ENCODE measurements at regions not wholly inside any gene's neighbourhood (a gene's known extent, or its start where the extent isn't known, plus 50 kb on each side); places are given as distances from the start of the nearest gene placed in this dataset.

DNA sequence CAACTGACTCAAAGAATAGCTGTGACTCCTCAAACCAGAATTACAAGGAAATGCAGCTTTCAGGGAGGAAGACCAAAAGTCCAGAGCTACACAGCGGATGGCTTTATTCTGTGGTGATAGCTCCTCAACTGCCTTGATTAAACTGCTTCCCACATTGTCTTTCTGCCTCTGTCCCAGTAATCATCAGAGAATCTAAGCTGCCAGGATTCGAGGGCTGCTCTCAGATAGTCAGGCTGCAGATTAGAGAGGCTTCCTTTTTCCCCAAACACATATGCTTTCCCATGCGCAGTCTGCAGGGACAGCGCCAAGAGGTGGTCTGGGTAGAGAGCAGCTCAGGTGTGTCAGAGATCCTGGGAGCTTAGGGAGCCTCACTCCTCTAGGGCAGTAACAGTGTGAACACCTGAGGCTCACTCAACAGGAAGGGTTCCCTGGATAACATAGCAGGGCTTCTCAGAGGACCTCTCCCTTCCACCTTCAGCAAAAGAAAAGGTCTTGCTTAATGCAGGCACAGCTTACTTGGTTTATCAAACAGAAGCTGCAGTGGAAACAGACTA, 439.9 kb upstream of the TLE4 start:
- H3K36me3 ChIP-seq, result no peaks in the 10 kb centered on the region
- TF ChIP-seq POLR2AphosphoS5 (IDR thresholded peaks at IDR 0.05), result no peak
- no peak for TF ChIP-seq POLR2A (IDR thresholded peaks at IDR 0.05)
- no peak for TF ChIP-seq EP300 (IDR thresholded peaks at IDR 0.05)
- intact Hi-C loops (cut with DNase I; ENCODE audit: low total_unique reads), result no loop called here
- 63 to 82% (median 70%) methylated on average over 4 of the region's 4 CpGs for WGBS, 5 donors
- no peaks in the 10 kb centered on the region for H3K27me3 ChIP-seq
- no peak overlapping the region for H3K4me3 ChIP-seq
- no peak overlapping the region for H3K27ac ChIP-seq
- DNase-seq, result no peak
- no peaks in the 10 kb centered on the region for H3K9me3 ChIP-seq
- H3K4me1 ChIP-seq, result peaks cover 0 to 4% (median 0%) of the 10 kb centered on the region in 4 donors

DNA sequence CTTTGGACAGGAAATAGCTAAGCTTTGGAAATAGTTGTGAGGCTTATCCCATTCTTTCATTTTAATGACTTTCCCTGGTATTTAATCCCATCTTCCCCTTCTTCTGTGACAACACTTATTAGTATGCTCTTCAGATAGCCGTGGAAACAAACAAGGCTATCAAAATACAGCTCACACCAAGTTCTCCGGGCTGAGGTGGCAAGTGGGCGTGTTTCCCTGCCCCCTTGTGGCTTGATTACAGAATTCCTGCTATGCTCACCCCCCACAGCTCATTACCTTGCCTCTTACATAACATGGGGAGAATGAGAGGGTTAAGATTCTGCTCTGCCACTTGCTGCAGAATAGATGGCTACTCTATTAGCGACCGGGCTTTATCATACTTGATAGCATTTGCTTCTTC, 437.1 kb upstream of the TLE4 start:
- intact Hi-C loops (cut with DNase I; ENCODE audit: low total_unique reads), result no loop called here
- no peak for DNase-seq
- no peak for TF ChIP-seq EP300 (IDR thresholded peaks at IDR 0.05)
- Histone ChIP-seq H3K27me3 (no peaks in the 10 kb centered on the region), H3K4me1 (peaks cover 0 to 4% (median 0%) of the 10 kb centered on the region in 4 donors), H3K36me3 (no peaks in the 10 kb centered on the region), H3K27ac (no peak overlapping the region), H3K4me3 (no peak overlapping the region), H3K9me3 (no peaks in the 10 kb centered on the region)
- WGBS, 5 donors, result 54 to 68% (median 59%) methylated on average over 5 of the region's 5 CpGs

DNA sequence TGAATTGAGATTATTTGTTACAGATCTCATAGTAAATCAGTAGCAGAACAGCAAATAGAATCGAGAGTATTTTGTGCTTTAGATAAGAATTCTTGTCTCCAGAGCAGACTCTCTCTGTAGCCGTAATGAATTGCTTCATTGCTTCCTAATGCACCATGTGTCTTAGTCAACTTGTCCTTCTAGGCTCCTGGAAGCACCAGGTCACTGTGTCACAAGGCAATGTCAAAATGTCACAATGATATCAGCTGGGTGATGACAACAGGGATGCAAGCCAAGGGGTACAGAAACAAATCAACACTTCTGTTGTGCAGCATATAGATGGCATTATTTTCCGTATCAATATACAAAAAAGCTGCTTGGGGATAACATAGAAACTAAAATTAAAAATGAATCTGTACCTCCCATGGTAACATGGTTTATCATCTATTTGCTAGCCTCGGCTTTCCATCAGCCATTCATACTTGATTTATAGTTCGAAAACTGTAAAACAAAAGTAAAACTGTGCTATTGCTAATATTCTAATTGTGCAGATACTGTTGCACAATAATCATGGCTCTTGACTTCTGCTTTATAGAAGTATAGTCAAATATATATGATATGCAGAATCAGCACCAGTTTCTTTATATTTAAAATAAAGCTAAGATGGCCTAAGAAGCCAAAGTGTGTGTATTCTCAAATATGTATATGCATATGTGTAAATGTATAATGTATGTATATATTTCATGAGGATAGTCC, 435.9 kb upstream of the TLE4 start:
- Histone ChIP-seq H3K9me3 (no peaks in the 10 kb centered on the region), H3K27me3 (no peaks in the 10 kb centered on the region), H3K4me3 (no peak overlapping the region), H3K36me3 (no peaks in the 10 kb centered on the region), H3K4me1 (no peaks in the 10 kb centered on the region), H3K27ac (no peak overlapping the region)
- intact Hi-C loops (cut with DNase I; ENCODE audit: low total_unique reads), result no loop called here
- 82 to 90% (median 87%) methylated on average over 5 of the region's 5 CpGs for WGBS, 5 donors
- DNase-seq, result no peak
- TF ChIP-seq POLR2AphosphoS5 (IDR thresholded peaks at IDR 0.05), result no peak
- TF ChIP-seq EP300 (IDR thresholded peaks at IDR 0.05), result no peak
- TF ChIP-seq, protein P1, sequence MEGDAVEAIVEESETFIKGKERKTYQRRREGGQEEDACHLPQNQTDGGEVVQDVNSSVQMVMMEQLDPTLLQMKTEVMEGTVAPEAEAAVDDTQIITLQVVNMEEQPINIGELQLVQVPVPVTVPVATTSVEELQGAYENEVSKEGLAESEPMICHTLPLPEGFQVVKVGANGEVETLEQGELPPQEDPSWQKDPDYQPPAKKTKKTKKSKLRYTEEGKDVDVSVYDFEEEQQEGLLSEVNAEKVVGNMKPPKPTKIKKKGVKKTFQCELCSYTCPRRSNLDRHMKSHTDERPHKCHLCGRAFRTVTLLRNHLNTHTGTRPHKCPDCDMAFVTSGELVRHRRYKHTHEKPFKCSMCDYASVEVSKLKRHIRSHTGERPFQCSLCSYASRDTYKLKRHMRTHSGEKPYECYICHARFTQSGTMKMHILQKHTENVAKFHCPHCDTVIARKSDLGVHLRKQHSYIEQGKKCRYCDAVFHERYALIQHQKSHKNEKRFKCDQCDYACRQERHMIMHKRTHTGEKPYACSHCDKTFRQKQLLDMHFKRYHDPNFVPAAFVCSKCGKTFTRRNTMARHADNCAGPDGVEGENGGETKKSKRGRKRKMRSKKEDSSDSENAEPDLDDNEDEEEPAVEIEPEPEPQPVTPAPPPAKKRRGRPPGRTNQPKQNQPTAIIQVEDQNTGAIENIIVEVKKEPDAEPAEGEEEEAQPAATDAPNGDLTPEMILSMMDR (IDR thresholded peaks at IDR 0.05), result no peak
- TF ChIP-seq POLR2A (IDR thresholded peaks at IDR 0.05), result no peak

DNA sequence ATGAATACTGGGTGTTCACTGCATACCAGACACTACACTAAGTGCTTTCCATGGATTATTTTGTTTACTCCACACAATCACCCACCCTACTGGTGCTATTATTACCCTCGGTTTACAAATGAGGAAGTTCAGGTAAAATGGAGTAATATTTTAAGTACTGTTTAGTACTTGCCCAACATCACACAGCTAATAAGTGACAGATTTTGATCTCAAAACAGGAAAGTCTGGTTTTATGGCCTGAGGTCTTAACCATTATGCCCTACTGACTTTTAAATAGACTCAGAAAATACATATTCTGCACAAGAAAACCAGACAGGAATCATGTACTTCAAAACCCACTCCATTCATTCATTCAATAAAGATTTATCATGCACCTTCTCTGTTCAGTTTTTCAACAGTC, 431.0 kb upstream of the TLE4 start:
- Histone ChIP-seq H3K36me3 (no peaks in the 10 kb centered on the region), H3K27ac (no peak overlapping the region), H3K9me3 (no peaks in the 10 kb centered on the region), H3K27me3 (no peaks in the 10 kb centered on the region), H3K4me3 (no peak overlapping the region), H3K4me1 (no peaks in the 10 kb centered on the region)
- no peak for TF ChIP-seq POLR2AphosphoS5 (IDR thresholded peaks at IDR 0.05)
- TF ChIP-seq, protein P1 (IDR thresholded peaks at IDR 0.05), result no peak
- TF ChIP-seq EP300 (IDR thresholded peaks at IDR 0.05), result no peak
- no peak for TF ChIP-seq POLR2A (IDR thresholded peaks at IDR 0.05)
- no peak for DNase-seq
- intact Hi-C loops (cut with DNase I; ENCODE audit: low total_unique reads), result no loop called here
- 13 to 42% (median 27%) methylated on average over 1 of the region's 1 CpG for WGBS, 5 donors

DNA sequence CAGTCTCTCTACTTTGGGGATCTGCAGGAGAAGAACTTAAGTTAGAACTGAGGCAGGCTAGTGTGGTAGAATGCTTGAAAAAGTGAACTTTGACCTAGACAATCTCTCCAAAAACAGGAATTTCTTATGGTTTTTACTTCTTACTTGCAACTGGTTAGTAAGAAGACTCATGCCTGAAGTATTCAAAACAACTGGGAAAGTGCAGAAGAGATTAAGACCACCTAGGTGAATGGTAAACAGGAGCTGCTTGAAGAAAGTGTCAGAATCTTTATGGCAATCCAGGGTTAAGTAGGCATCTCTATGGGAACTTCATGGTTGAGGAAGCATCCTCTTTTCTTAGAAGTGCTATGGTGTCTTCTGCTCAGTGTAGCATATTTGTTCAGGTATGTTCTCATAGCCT, 428.6 kb upstream of the TLE4 start:
- no peak overlapping the region for H3K4me3 ChIP-seq
- TF ChIP-seq, protein P1 (IDR thresholded peaks at IDR 0.05), result no peak
- TF ChIP-seq POLR2AphosphoS5 (IDR thresholded peaks at IDR 0.05), result no peak
- TF ChIP-seq POLR2A (IDR thresholded peaks at IDR 0.05), result no peak
- TF ChIP-seq EP300 (IDR thresholded peaks at IDR 0.05), result no peak
- H3K27ac ChIP-seq, result no peak overlapping the region
- H3K27me3 ChIP-seq, result no peaks in the 10 kb centered on the region
- no peaks in the 10 kb centered on the region for H3K36me3 ChIP-seq
- no peak for DNase-seq
- intact Hi-C loops (cut with DNase I; ENCODE audit: low total_unique reads), result no loop called here
- no peaks in the 10 kb centered on the region for H3K9me3 ChIP-seq
- H3K4me1 ChIP-seq, result no peaks in the 10 kb centered on the region

Measured in stomach (tissue), 8 donors.